GM23248 (cell line): ENCODE measurements at regions not wholly inside any gene's neighbourhood (a gene's known extent, or its start where the extent isn't known, plus 50 kb on each side); places are given as distances from the start of the nearest gene placed in this dataset.

Experiments used
- DNase-seq: peaks from one replicate; pipeline ENCODE4 v3.0.0-alpha.2; 2015
- H2AFZ ChIP-seq: fragments of 200-600 bp; sonication (generic); 2 replicates; pipeline ENCODE4 v1.6.1; 2016; ENCODE audit warnings: antibody characterized with exemption
- H3F3A ChIP-seq: fragments of 200-600 bp; sonication (generic); 2 replicates; pipeline ENCODE4 v1.6.1; 2016; ENCODE audit warnings: mild to moderate bottlenecking, antibody characterized with exemption, mixed run types; ENCODE audit not compliant: insufficient read depth
- H3K27ac ChIP-seq: fragments of 200-600 bp; sonication (generic); 2 replicates; pipeline ENCODE4 v1.5.1; 2016; ENCODE audit warnings: mild to moderate bottlenecking
- H3K27me3 ChIP-seq: fragments of 200-600 bp; sonication (generic); replicated peaks from 2 replicates; pipeline ENCODE4 v1.6.1; 2016; ENCODE audit warnings: mild to moderate bottlenecking; ENCODE audit not compliant: insufficient read depth
- H3K36me3 ChIP-seq: fragments of 200-600 bp; sonication (generic); 2 replicates; pipeline ENCODE4 v1.6.1; 2016; ENCODE audit warnings: low read depth, mild to moderate bottlenecking
- H3K4me1 ChIP-seq: fragments of 200-600 bp; sonication (generic); 2 replicates; pipeline ENCODE4 v1.6.1; 2016; ENCODE audit warnings: mild to moderate bottlenecking; ENCODE audit not compliant: insufficient read depth
- H3K4me2 ChIP-seq: fragments of 200-600 bp; sonication (generic); one replicate; pipeline ENCODE4 v1.6.1; 2016; ENCODE audit warnings: mild to moderate bottlenecking; ENCODE audit not compliant: unreplicated experiment
- H3K4me3 ChIP-seq: fragments of 200-600 bp; sonication (generic); 2 replicates; pipeline ENCODE4 v1.5.1; 2016; ENCODE audit warnings: mild to moderate bottlenecking
- H3K79me2 ChIP-seq: fragments of 200-600 bp; sonication (generic); 2 replicates; pipeline ENCODE4 v1.6.1; 2016; ENCODE audit warnings: mild to moderate bottlenecking; ENCODE audit not compliant: insufficient read depth
- H3K9ac ChIP-seq: fragments of 200-600 bp; sonication (generic); 2 replicates; pipeline ENCODE4 v1.6.1; 2016; ENCODE audit warnings: mild to moderate bottlenecking
- H3K9me2 ChIP-seq: fragments of 200-600 bp; sonication (generic); 2 replicates; pipeline ENCODE4 v1.6.1; 2016; ENCODE audit warnings: mixed run types, mild to moderate bottlenecking, moderate library complexity; ENCODE audit not compliant: insufficient read depth
- H3K9me3 ChIP-seq: fragments of 200-600 bp; sonication (generic); one replicate; pipeline ENCODE4 v1.6.1; 2017; ENCODE audit warnings: low read depth
- H4K20me1 ChIP-seq: fragments of 200-600 bp; sonication (generic); 2 replicates; pipeline ENCODE4 v1.6.0; 2016; ENCODE audit not compliant: insufficient read depth
- EZH2 ChIP-seq: fragments of 200-600 bp; sonication (generic); IDR thresholded peaks from 2 replicates; pipeline ENCODE4 v1.6.1; 2018; ENCODE audit warnings: antibody characterized with exemption, mild to moderate bottlenecking; ENCODE audit not compliant: insufficient read depth, poor library complexity, severe bottlenecking
- EZH2phosphoT487 ChIP-seq: fragments of 200-600 bp; sonication (generic); IDR thresholded peaks from 2 replicates; pipeline ENCODE4 v1.6.1; 2018; ENCODE audit warnings: antibody characterized with exemption, moderate library complexity, mild to moderate bottlenecking, low read depth; ENCODE audit not compliant: insufficient read depth
- WGBS, 2 experiments: methylation state at CpG; one replicate each; pipeline ENCODE4 v1.1.6; 2015 to 2017; ENCODE audit warnings: low lambda C conversion rate in 2 of 2, low coverage in 1 of 2; ENCODE audit errors: missing lambda C conversion rate in 2 of 2; 5-methylcytosine and 5-hydroxymethylcytosine counted together
- in situ Hi-C: fragments of 300-500 bp; cut with MboI; formaldehyde crosslinking; loops from 2 replicates; pipeline ENCODE4 v1.15.0; 2020

DNA sequence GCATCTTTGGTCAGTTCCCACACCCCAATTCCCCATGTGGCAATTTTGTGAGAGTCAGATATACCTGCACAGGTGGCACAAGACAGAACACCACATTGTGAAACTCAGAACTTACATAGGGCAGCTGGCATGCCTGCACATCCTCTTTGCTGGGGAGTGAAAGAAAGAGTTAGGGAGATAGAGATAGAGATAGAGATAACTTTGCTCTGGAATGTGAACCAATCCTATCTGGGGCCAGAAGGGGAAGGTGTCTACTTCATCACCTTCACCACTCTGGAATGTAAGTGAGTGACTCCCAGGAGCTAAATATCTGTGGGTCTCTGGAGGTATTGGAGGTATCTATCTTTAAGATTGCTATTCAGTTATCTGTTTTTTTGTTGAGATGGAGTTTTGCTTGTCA is 289.2 kb downstream of the OGFRL1 start:
- no peaks in the 10 kb centered on the region for H3K9me2 ChIP-seq
- no peaks in the 10 kb centered on the region for H3K4me1 ChIP-seq
- H3F3A ChIP-seq = no peaks in the 10 kb centered on the region
- H2AFZ ChIP-seq = no peak overlapping the region
- DNase-seq = no peak
- no peaks in the 10 kb centered on the region for H3K9me3 ChIP-seq
- TF ChIP-seq EZH2phosphoT487 (no peak), EZH2 (no peak)
- in situ Hi-C loops = no loop called here
- no peaks in the 10 kb centered on the region for H4K20me1 ChIP-seq
- no peak overlapping the region for H3K4me3 ChIP-seq
- H3K9ac ChIP-seq = no peak overlapping the region
- H3K27me3 ChIP-seq = no peaks in the 10 kb centered on the region
- H3K36me3 ChIP-seq = no peaks in the 10 kb centered on the region
- H3K4me2 ChIP-seq = no peak overlapping the region
- no peaks in the 10 kb centered on the region for H3K79me2 ChIP-seq
- H3K27ac ChIP-seq = no peak overlapping the region

DNA sequence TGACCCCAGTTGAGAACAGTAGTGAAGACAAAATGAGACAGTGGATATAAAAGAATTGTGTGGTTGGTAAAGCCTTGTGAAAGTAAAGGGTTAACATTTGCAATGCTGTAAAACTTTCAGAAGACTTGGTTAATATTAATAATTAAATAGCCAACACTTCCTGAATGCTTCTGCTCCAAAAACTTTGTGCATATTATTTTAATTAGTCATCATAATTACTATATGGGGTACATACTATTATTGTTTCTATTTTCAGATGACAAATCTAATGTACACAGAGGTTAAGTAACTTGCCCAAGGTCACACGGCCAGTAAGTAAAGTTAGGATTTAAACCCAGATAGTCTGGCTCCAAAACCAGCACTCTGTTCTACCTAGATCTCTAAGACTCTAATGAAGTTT is 291.3 kb downstream of the OGFRL1 start:
- Histone ChIP-seq H3K4me3 (no peak overlapping the region), H3K9ac (no peak overlapping the region), H3K27ac (no peak overlapping the region), H4K20me1 (no peaks in the 10 kb centered on the region), H3K9me3 (no peaks in the 10 kb centered on the region), H2AFZ (no peak overlapping the region), H3F3A (no peaks in the 10 kb centered on the region), H3K4me1 (no peaks in the 10 kb centered on the region), H3K4me2 (no peak overlapping the region), H3K79me2 (no peaks in the 10 kb centered on the region), H3K9me2 (no peaks in the 10 kb centered on the region), H3K36me3 (no peaks in the 10 kb centered on the region), H3K27me3 (no peaks in the 10 kb centered on the region)
- in situ Hi-C loops = no loop called here
- TF ChIP-seq EZH2phosphoT487 (no peak), EZH2 (no peak)
- no peak for DNase-seq
- 68 to 75% methylated on average over 1 of the region's 1 CpG for WGBS, 2 experiments

DNA sequence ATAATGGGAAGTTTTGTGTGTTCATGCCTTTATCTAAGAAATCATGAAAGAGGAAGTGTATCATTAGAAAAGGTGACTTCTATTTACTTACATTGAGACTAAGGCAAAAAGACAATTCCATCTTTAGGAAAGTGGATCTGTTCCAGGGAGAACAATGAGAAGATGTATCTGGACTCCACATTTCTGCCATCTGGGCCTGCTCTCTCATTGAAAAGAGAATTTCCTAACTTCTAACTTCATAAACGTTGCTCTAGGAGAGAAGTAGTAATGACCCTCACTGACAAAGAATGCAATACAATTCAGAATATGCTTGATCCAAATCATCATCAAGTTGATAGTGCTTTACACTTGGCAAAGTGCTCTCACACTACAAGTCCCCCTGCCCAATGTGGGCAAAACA is 294.2 kb downstream of the OGFRL1 start:
- no peaks in the 10 kb centered on the region for H3K9me2 ChIP-seq
- no peaks in the 10 kb centered on the region for H3K27me3 ChIP-seq
- H3K4me3 ChIP-seq = no peak overlapping the region
- H2AFZ ChIP-seq = no peak overlapping the region
- H3K4me1 ChIP-seq = no peaks in the 10 kb centered on the region
- in situ Hi-C loops = no loop called here
- 5 to 6% methylated on average over 1 of the region's 1 CpG for WGBS, 2 experiments
- H3K9ac ChIP-seq = no peak overlapping the region
- no peak for DNase-seq
- no peaks in the 10 kb centered on the region for H3K79me2 ChIP-seq
- no peak overlapping the region for H3K27ac ChIP-seq
- H3K9me3 ChIP-seq = no peaks in the 10 kb centered on the region
- no peaks in the 10 kb centered on the region for H3F3A ChIP-seq
- H3K4me2 ChIP-seq = no peak overlapping the region
- H3K36me3 ChIP-seq = no peaks in the 10 kb centered on the region
- TF ChIP-seq EZH2phosphoT487 = no peak
- no peak for TF ChIP-seq EZH2
- no peaks in the 10 kb centered on the region for H4K20me1 ChIP-seq

DNA sequence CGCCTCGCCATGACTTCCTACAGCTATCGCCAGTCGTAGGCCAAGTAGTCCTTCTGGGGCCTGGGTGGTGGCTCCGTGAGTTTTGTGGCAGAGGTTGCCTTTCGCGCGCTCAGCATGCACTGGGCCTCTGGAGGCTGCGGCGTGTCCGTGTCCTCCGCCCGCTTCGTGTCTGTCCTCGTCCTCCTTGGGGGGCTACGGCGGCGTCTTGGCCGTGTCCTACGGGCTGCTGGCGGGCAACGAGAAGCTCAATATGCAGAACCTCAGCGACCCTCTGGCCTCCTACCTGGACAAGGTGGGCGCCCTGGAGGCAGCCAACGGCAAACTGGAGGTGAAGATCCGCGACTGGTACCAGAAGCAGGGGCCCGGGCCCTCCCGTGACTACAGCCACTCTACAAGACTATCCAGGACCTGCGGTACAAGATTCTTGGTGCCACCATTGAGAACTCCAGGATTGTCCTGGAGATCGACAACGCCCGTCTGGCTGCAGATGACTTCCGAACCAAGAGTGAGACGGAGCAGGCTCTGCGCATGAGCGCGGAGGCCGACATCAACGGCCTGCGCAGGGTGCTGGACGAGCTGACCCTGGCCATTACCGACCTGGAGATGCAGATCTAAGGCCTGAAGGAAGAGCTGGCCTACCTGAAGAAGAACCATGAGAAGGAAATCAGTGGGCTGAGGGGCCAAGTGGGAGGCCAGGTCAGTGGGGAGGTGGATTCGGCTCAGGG is 296.3 kb downstream of the OGFRL1 start:
- H3K36me3 ChIP-seq = no peaks in the 10 kb centered on the region
- no peaks in the 10 kb centered on the region for H3K9me3 ChIP-seq
- in situ Hi-C loops = no loop called here
- H3K27ac ChIP-seq = no peak overlapping the region
- H3K9me2 ChIP-seq = no peaks in the 10 kb centered on the region
- H3K4me2 ChIP-seq = no peak overlapping the region
- no peaks in the 10 kb centered on the region for H4K20me1 ChIP-seq
- H3K4me1 ChIP-seq = no peaks in the 10 kb centered on the region
- H3K27me3 ChIP-seq = no peaks in the 10 kb centered on the region
- no peaks in the 10 kb centered on the region for H3K79me2 ChIP-seq
- DNase-seq = no peak
- H3K4me3 ChIP-seq = no peak overlapping the region
- no peaks in the 10 kb centered on the region for H3F3A ChIP-seq
- no peak for TF ChIP-seq EZH2phosphoT487
- no peak for TF ChIP-seq EZH2
- no peak overlapping the region for H2AFZ ChIP-seq
- 87 to 89% methylated on average over 44 of the region's 44 CpGs for WGBS, 2 experiments
- no peak overlapping the region for H3K9ac ChIP-seq

GRCh38 chr6:71585472-71585871 is 296.9 kb downstream of the OGFRL1 start:
- no peaks in the 10 kb centered on the region for H3K9me3 ChIP-seq
- no peak overlapping the region for H3K9ac ChIP-seq
- no peak overlapping the region for H3K27ac ChIP-seq
- no peaks in the 10 kb centered on the region for H3K36me3 ChIP-seq
- H3K79me2 ChIP-seq = no peaks in the 10 kb centered on the region
- no peak overlapping the region for H3K4me3 ChIP-seq
- no peaks in the 10 kb centered on the region for H3K9me2 ChIP-seq
- no peaks in the 10 kb centered on the region for H4K20me1 ChIP-seq
- WGBS, 2 experiments = 75 to 84% methylated on average over 22 to 23 of the region's 23 CpGs
- TF ChIP-seq EZH2phosphoT487 = no peak
- no peak for TF ChIP-seq EZH2
- H3K4me2 ChIP-seq = no peak overlapping the region
- H3K27me3 ChIP-seq = no peaks in the 10 kb centered on the region
- no peaks in the 10 kb centered on the region for H3F3A ChIP-seq
- H3K4me1 ChIP-seq = no peaks in the 10 kb centered on the region
- in situ Hi-C loops = no loop called here
- H2AFZ ChIP-seq = no peak overlapping the region
- DNase-seq = no peak
